ENCODE measurements at regions not wholly inside any gene's neighbourhood (a gene's known extent, or its start where the extent isn't known, plus 50 kb on each side); places are given as distances from the start of the nearest gene placed in this dataset.

DNA sequence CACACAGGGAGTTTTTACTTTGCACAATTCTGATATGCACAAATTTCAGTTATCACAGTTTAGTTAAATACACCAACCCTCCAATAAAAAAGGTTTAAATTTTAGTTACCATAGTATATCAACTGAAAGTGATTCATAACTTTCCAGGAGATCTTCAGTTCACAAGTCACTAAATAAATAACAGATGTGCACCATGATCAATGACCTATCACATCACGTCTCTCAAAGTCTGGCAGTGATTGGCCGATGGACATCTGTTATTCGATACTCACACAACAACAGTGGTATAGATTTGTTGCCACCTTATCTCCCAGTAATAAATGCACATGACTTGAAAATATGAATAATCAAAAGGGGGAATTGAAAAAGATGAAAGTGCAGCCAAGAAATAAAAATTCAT lies 66.8 kb upstream of the PTCHD4 start:
- Histone ChIP-seq H3K27ac (ENCODE audit: insufficient read depth in 1 of 2, low read depth in 1 of 2, low read length in 2 of 2, poor library complexity in 1 of 2, severe bottlenecking in 2 of 2) (no peak overlapping the region), H3K9me3 (ENCODE audit: control extremely low read depth in 1 of 5, control insufficient read depth in 4 of 5, insufficient read depth in 2 of 5, low read depth in 1 of 5, low read length in 4 of 5) (no peaks in the 10 kb centered on the region)

DNA sequence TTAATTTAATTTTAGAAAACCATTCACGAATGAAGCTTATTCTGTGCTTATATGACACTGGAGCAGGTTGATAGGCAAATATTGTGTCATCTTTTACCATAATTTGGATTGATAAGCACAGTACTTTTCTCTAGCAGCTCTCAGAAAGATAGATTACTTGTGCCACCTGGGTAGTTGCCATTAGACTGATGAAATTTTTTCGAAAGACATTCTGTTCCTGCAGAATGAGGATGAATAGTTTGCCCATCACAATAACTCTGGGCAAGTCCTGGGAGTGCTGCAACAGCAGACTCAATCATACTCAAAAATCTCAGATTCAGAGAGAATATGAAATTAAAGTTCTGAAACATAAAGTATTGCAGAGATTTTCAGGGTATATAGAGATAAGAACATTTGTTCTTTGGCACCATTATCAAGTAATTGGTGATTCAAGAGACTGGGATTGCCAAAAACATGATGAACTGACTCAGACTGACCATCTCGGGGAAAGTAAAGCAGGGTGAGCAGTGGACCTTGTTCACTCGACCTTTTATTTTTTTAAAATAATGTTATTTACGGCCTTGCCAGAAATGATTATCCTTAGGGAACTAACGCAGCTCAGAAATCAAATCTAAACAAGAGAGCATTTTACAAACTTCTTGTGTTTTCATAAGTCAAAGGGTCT lies 65.8 kb upstream of the PTCHD4 start:
- Histone ChIP-seq H3K27ac (ENCODE audit: insufficient read depth in 1 of 2, low read depth in 1 of 2, low read length in 2 of 2, poor library complexity in 1 of 2, severe bottlenecking in 2 of 2) (no peak overlapping the region), H3K36me3 (ENCODE audit: control insufficient read depth in 4 of 4, insufficient read depth in 4 of 4, low read length in 3 of 4) (no peaks in the 10 kb centered on the region), H3K4me3 (ENCODE audit: control insufficient read depth in 1 of 7, extremely low read depth in 1 of 7, insufficient read depth in 4 of 7, low read depth in 2 of 7, low read length in 6 of 7) (no peak overlapping the region), H3K4me1 (ENCODE audit: control extremely low read depth in 1 of 4, control insufficient read depth in 4 of 4, insufficient read depth in 4 of 4, low read length in 3 of 4) (no peaks in the 10 kb centered on the region), H3K9me3 (ENCODE audit: control extremely low read depth in 1 of 5, control insufficient read depth in 4 of 5, insufficient read depth in 2 of 5, low read depth in 1 of 5, low read length in 4 of 5) (no peaks in the 10 kb centered on the region), H3K27me3 (replicated peaks in 2 of 5; ENCODE audit: control insufficient read depth in 4 of 5, insufficient read depth in 5 of 5, low read length in 4 of 5) (no peaks in the 10 kb centered on the region)
- ChIA-PET POLR2A (no interaction called here), CTCF (no interaction called here)
- no peak for DNase-seq
- WGBS (ENCODE audit: insufficient coverage), result 100% methylated on average over 2 of the region's 6 CpGs

More for the DNA sequence above, 66.8 kb upstream of the PTCHD4 start:
- 100% methylated on average over 2 of the region's 3 CpGs for WGBS (ENCODE audit: insufficient coverage)
- H3K4me3 ChIP-seq (ENCODE audit: control insufficient read depth in 1 of 7, extremely low read depth in 1 of 7, insufficient read depth in 4 of 7, low read depth in 2 of 7, low read length in 6 of 7), result no peak overlapping the region
- POLR2A ChIA-PET, result no interaction called here
- CTCF ChIA-PET, result no interaction called here
- H3K36me3 ChIP-seq (ENCODE audit: control insufficient read depth in 4 of 4, insufficient read depth in 4 of 4, low read length in 3 of 4), result no peaks in the 10 kb centered on the region
- no peak for DNase-seq
- no peaks in the 10 kb centered on the region for H3K4me1 ChIP-seq (ENCODE audit: control extremely low read depth in 1 of 4, control insufficient read depth in 4 of 4, insufficient read depth in 4 of 4, low read length in 3 of 4)
- no peaks in the 10 kb centered on the region for H3K27me3 ChIP-seq (replicated peaks in 2 of 5; ENCODE audit: control insufficient read depth in 4 of 5, insufficient read depth in 5 of 5, low read length in 4 of 5)

DNA sequence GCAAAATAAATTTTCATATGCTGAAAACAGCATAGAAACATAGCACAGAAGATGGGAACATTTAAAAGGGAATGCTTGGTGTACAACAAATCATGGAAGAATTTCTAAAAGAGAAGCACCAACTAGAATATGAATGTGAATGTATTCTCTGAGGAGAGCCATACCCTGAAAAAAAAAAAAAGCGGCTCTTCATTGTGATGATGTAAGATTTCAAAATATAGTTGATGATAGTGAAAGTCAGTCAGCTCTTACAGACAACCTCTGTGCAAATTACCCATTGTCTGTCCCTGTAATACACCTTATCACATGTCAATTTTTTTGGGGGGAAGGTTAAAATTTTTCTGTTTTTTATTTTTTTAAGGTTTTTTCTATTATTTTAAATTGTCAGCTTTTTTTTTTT lies 58.6 kb upstream of the PTCHD4 start:
- no CpG with 5 or more reads among the region's 1 CpG for WGBS (ENCODE audit: insufficient coverage)
- no peaks in the 10 kb centered on the region for H3K9me3 ChIP-seq (ENCODE audit: control extremely low read depth in 1 of 5, control insufficient read depth in 4 of 5, insufficient read depth in 2 of 5, low read depth in 1 of 5, low read length in 4 of 5)
- no peaks in the 10 kb centered on the region for H3K27me3 ChIP-seq (replicated peaks in 2 of 5; ENCODE audit: control insufficient read depth in 4 of 5, insufficient read depth in 5 of 5, low read length in 4 of 5)
- POLR2A ChIA-PET, result no interaction called here
- no peak overlapping the region for H3K4me3 ChIP-seq (ENCODE audit: control insufficient read depth in 1 of 7, extremely low read depth in 1 of 7, insufficient read depth in 4 of 7, low read depth in 2 of 7, low read length in 6 of 7)
- no peak for DNase-seq
- H3K4me1 ChIP-seq (ENCODE audit: control extremely low read depth in 1 of 4, control insufficient read depth in 4 of 4, insufficient read depth in 4 of 4, low read length in 3 of 4), result no peaks in the 10 kb centered on the region
- CTCF ChIA-PET, result no interaction called here
- no peak overlapping the region for H3K27ac ChIP-seq (ENCODE audit: insufficient read depth in 1 of 2, low read depth in 1 of 2, low read length in 2 of 2, poor library complexity in 1 of 2, severe bottlenecking in 2 of 2)
- no peaks in the 10 kb centered on the region for H3K36me3 ChIP-seq (ENCODE audit: control insufficient read depth in 4 of 4, insufficient read depth in 4 of 4, low read length in 3 of 4)
